Ovary (tissue), 1 donor: ENCODE measurements at regions not wholly inside any gene's neighbourhood (a gene's known extent, or its start where the extent isn't known, plus 50 kb on each side); places are given as distances from the start of the nearest gene placed in this dataset.

Experiments
- EP300 ChIP-seq: sonication (generic); formaldehyde crosslinking; IDR thresholded peaks from one replicate; pipeline ENCODE4 v1.6.1; 2017; ENCODE audit warnings: antibody characterized with exemption
- POLR2A ChIP-seq: fragments of 450-650 bp; IDR thresholded peaks from one replicate; pipeline ENCODE4 v1.6.1; 2017; ENCODE audit warnings: antibody characterized with exemption, mild to moderate bottlenecking, moderate library complexity

DNA sequence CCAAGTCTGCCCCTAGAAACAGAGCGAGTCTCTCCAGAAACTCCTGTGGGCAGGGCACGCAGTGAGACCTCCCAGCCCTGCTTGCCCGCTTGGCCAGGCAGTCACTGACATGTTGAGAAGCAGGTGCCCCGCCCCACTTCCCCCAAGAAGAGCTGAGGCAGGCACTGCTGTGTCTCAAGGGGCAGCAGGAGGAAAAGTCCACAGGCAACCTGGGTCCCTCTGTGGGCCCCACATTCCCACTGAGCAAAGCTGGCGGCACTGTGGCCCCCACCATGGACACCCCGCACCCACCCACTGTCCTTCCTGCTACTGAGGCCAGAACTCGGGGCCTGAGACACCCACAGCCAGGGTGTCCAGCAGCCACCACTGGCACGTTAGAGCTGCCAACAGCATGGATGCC is 137.3 kb upstream of the NKX1-1 start:
- TF ChIP-seq POLR2A (no peak), EP300 (no peak)
